ENCODE measurements at regions not wholly inside any gene's neighbourhood (a gene's known extent, or its start where the extent isn't known, plus 50 kb on each side); places are given as distances from the start of the nearest gene placed in this dataset.

DNA sequence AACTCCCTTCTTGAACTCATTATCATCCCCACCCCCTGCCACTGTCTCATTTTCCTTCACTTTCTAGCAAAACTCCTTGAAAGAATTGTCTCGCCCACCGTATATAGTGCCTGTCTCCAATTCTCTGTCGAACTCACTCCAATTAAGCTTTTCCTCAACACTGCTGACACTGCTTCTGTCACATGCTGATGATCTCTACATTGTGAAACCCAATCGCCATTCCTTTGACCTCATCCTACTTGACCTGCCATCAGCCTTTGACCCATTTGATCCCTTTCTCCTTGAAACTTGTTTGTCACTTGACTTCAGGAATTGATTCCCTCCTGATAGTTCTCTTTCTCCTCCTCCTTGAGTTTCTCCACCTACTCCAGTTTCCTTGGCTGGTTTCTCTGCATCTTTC, 54.8 kb downstream of the CCDC71L start:
- TF ChIP-seq EP300 (IDR thresholded peaks at IDR 0.05) (no peak), POLR2A (IDR thresholded peaks at IDR 0.05) (no peak)
- TF ChIP-seq, protein P1, sequence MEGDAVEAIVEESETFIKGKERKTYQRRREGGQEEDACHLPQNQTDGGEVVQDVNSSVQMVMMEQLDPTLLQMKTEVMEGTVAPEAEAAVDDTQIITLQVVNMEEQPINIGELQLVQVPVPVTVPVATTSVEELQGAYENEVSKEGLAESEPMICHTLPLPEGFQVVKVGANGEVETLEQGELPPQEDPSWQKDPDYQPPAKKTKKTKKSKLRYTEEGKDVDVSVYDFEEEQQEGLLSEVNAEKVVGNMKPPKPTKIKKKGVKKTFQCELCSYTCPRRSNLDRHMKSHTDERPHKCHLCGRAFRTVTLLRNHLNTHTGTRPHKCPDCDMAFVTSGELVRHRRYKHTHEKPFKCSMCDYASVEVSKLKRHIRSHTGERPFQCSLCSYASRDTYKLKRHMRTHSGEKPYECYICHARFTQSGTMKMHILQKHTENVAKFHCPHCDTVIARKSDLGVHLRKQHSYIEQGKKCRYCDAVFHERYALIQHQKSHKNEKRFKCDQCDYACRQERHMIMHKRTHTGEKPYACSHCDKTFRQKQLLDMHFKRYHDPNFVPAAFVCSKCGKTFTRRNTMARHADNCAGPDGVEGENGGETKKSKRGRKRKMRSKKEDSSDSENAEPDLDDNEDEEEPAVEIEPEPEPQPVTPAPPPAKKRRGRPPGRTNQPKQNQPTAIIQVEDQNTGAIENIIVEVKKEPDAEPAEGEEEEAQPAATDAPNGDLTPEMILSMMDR (IDR thresholded peaks at IDR 0.05): no peak
